H1 (cell line): ENCODE measurements at regions not wholly inside any gene's neighbourhood (a gene's known extent, or its start where the extent isn't known, plus 50 kb on each side); places are given as distances from the start of the nearest gene placed in this dataset.

Experiments used
- CTCF ChIA-PET: fragments of 300-600 bp; sonication (Branson Sonifier 250); formaldehyde crosslinking; loops from one replicate; lab custom pipeline; 2021; ENCODE audit not compliant: partially characterized antibody; lab: Charles Lee
- POLR2A ChIA-PET: fragments of 300-600 bp; sonication (Branson Sonifier 250); formaldehyde crosslinking; loops from one replicate; lab custom pipeline; 2021; ENCODE audit warnings: inconsistent platforms; ENCODE audit not compliant: partially characterized antibody; lab: Charles Lee
- DNase-seq, 2 experiments: peaks; one replicate each; pipeline versions ENCODE4 v3.0.0 to v3.0.0-alpha.2; 2010 to 2022; ENCODE audit warnings: low spot score in 2 of 2, low read depth in 1 of 2, mixed read lengths in 1 of 2
- FAIRE-seq: peaks from 2 replicates; lab custom pipeline; 2011; peaks lifted over from hg19 to GRCh38; lab: Jason Lieb, UNC
- H2AFZ ChIP-seq: 2 replicates; pipeline ENCODE4 v1.8.1; 2012; ENCODE audit warnings: low read length, inconsistent platforms
- H2AK5ac ChIP-seq: 2 replicates; pipeline ENCODE4 v1.6.1; 2013; ENCODE audit warnings: low read depth, low read length
- H2BK120ac ChIP-seq: replicated peaks from 2 replicates; pipeline ENCODE3; 2013; ENCODE audit warnings: low read depth, low read length, inconsistent platforms
- H2BK12ac ChIP-seq: 2 replicates; pipeline ENCODE4 v1.6.1; 2013; ENCODE audit warnings: low read depth, low read length
- H2BK15ac ChIP-seq: 2 replicates; pipeline ENCODE4 v1.6.1; 2013; ENCODE audit warnings: low read length
- H2BK20ac ChIP-seq: 2 replicates; pipeline ENCODE4 v1.6.1; 2013; ENCODE audit warnings: low read length
- H2BK5ac ChIP-seq: 2 replicates; pipeline ENCODE4 v1.6.1; 2013; ENCODE audit warnings: low read depth, low read length
- H3K14ac ChIP-seq: 2 replicates; pipeline ENCODE4 v1.6.1; 2013; ENCODE audit warnings: inconsistent platforms; ENCODE audit not compliant: insufficient read length
- H3K18ac ChIP-seq: 2 replicates; pipeline ENCODE4 v1.6.1; 2013; ENCODE audit warnings: low read length; ENCODE audit errors: extremely low read depth
- H3K23ac ChIP-seq: 2 replicates; pipeline ENCODE4 v1.6.1; 2013; ENCODE audit warnings: inconsistent platforms; ENCODE audit not compliant: insufficient read length
- H3K23me2 ChIP-seq: 2 replicates; pipeline ENCODE4 v1.6.1; 2013; ENCODE audit warnings: low read depth, low read length
- H3K27ac ChIP-seq: 2 replicates; pipeline ENCODE4 v1.6.1; 2011; ENCODE audit warnings: low read depth, low read length, inconsistent platforms
- H3K27me3 ChIP-seq, 4 experiments: replicated peaks in 1 of 4; 1 replicate in 1 of 4; 2 replicates in 3 of 4; pipeline versions ENCODE4 v1.6.1 to v1.8.1; 2011 to 2013; ENCODE audit warnings: low read length in 3 of 4, mild to moderate bottlenecking in 3 of 4, inconsistent platforms in 2 of 4, mixed read lengths in 2 of 4, moderate library complexity in 1 of 4; ENCODE audit not compliant: control insufficient read depth in 3 of 4, insufficient read depth in 3 of 4; ENCODE audit errors: extremely low read depth in 1 of 4
- H3K36me3 ChIP-seq, 4 experiments: 2 replicates each; pipeline versions ENCODE4 v1.6.1 to v1.8.1; 2011 to 2013; ENCODE audit warnings: mild to moderate bottlenecking in 4 of 4, low read length in 3 of 4, moderate library complexity in 2 of 4, control low read depth in 1 of 4, inconsistent platforms in 1 of 4; ENCODE audit not compliant: insufficient read depth in 4 of 4, control insufficient read depth in 2 of 4
- H3K4ac ChIP-seq: replicated peaks from 2 replicates; pipeline ENCODE3; 2013; ENCODE audit warnings: low read length, low read depth, mixed read lengths, inconsistent platforms; ENCODE audit not compliant: insufficient read length
- H3K4me1 ChIP-seq, 4 experiments: replicated peaks in 1 of 4; 1 replicate in 1 of 4; 2 replicates in 3 of 4; pipeline versions ENCODE4 v1.6.1 to v1.8.1; 2011 to 2013; ENCODE audit warnings: low read length in 3 of 4, inconsistent platforms in 2 of 4, mixed read lengths in 1 of 4; ENCODE audit not compliant: insufficient read depth in 4 of 4, control insufficient read depth in 3 of 4
- H3K4me2 ChIP-seq, 2 experiments: 2 replicates each; pipeline versions ENCODE4 v1.6.1 to v1.8.1; 2011 to 2013; ENCODE audit warnings: low read depth in 2 of 2, low read length in 2 of 2, control low read depth in 1 of 2, inconsistent platforms in 1 of 2, mild to moderate bottlenecking in 1 of 2; ENCODE audit not compliant: insufficient read depth in 1 of 2
- H3K4me3 ChIP-seq, 4 experiments: fragments of 200-600, 300-600 bp in 1 of 4; sonication (generic), shearing (Covaris generic), sonication (Bioruptor Twin) in 1 of 4; 2 replicates each; pipeline versions ENCODE4 v1.5.1 to v1.8.1; 2011 to 2016; ENCODE audit warnings: low read length in 4 of 4, low read depth in 3 of 4, control low read depth in 2 of 4, inconsistent platforms in 2 of 4, mild to moderate bottlenecking in 2 of 4, mixed read lengths in 1 of 4, moderate library complexity in 1 of 4; ENCODE audit not compliant: insufficient read depth in 2 of 4; ENCODE audit errors: extremely low read depth in 1 of 4
- H3K56ac ChIP-seq: replicated peaks from 2 replicates; pipeline ENCODE3; 2013; ENCODE audit warnings: low read depth, mild to moderate bottlenecking, mixed read lengths, low read length, inconsistent platforms; ENCODE audit not compliant: insufficient read length
- H3K79me1 ChIP-seq: 2 replicates; pipeline ENCODE4 v1.6.1; 2013; ENCODE audit warnings: low read depth, low read length, control low read depth
- H3K79me2 ChIP-seq, 2 experiments: 2 replicates each; pipeline versions ENCODE4 v1.6.1 to v1.8.1; 2012 to 2013; ENCODE audit warnings: low read length in 2 of 2, mild to moderate bottlenecking in 2 of 2, inconsistent platforms in 1 of 2; ENCODE audit not compliant: insufficient read depth in 2 of 2, control insufficient read depth in 1 of 2
- H3K9ac ChIP-seq, 4 experiments: replicated peaks in 1 of 4; 1 replicate in 1 of 4; 2 replicates in 3 of 4; pipeline versions ENCODE4 v1.6.1 to v1.8.1; 2011 to 2013; ENCODE audit warnings: low read depth in 3 of 4, low read length in 3 of 4, control low read depth in 2 of 4, mild to moderate bottlenecking in 2 of 4, moderate library complexity in 2 of 4, inconsistent platforms in 1 of 4; ENCODE audit errors: extremely low read depth in 1 of 4
- H3K9me3 ChIP-seq, 2 experiments: 2 replicates each; pipeline versions ENCODE4 v1.6.1 to v1.8.1; 2012 to 2013; ENCODE audit warnings: mild to moderate bottlenecking in 2 of 2, moderate library complexity in 2 of 2, control low read depth in 1 of 2, inconsistent platforms in 1 of 2, low read depth in 1 of 2, low read length in 1 of 2, mixed read lengths in 1 of 2; ENCODE audit not compliant: insufficient read depth in 2 of 2
- H4K20me1 ChIP-seq, 2 experiments: replicated peaks in 1 of 2; 2 replicates each; pipeline versions ENCODE3 to v1.8.1; 2011 to 2013; ENCODE audit warnings: inconsistent platforms in 2 of 2, low read length in 2 of 2, mild to moderate bottlenecking in 1 of 2; ENCODE audit not compliant: insufficient read depth in 2 of 2, control insufficient read depth in 1 of 2
- H4K5ac ChIP-seq: 2 replicates; pipeline ENCODE4 v1.6.1; 2013; ENCODE audit warnings: low read length, low read depth, mixed read lengths, inconsistent platforms; ENCODE audit not compliant: insufficient read length
- H4K8ac ChIP-seq: 2 replicates; pipeline ENCODE4 v1.8.0; 2013; ENCODE audit warnings: mild to moderate bottlenecking, moderate library complexity, low read length, inconsistent platforms; ENCODE audit not compliant: insufficient read depth; ENCODE audit errors: extremely low read depth
- H4K91ac ChIP-seq: replicated peaks from 2 replicates; pipeline ENCODE3; 2013; ENCODE audit warnings: low read length, mixed read lengths, inconsistent platforms; ENCODE audit not compliant: insufficient read length
- ASH2L ChIP-seq: fragments of 200-600, 300-600 bp; sonication (generic); IDR thresholded peaks from one replicate; pipeline ENCODE4 v1.7.1; 2017; ENCODE audit warnings: low read length
- ATF3 ChIP-seq: IDR thresholded peaks from 2 replicates; pipeline ENCODE4 v1.6.1; 2011; ENCODE audit warnings: low read depth, mild to moderate bottlenecking, low read length; ENCODE audit not compliant: insufficient read depth
- BACH1 ChIP-seq: IDR thresholded peaks from 2 replicates; pipeline ENCODE4 v1.6.1; 2012; ENCODE audit warnings: low read length, improper control_type of control experiment
- CEBPB ChIP-seq: IDR thresholded peaks from 2 replicates; pipeline ENCODE4 v1.6.1; 2012; ENCODE audit warnings: low read depth, low read length
- CHD1 ChIP-seq: IDR thresholded peaks from 2 replicates; pipeline ENCODE4 v1.6.1; 2012; ENCODE audit warnings: low read depth, low read length, improper control_type of control experiment
- CREB1 ChIP-seq: IDR thresholded peaks from 2 replicates; pipeline ENCODE4 v1.6.1; 2012; ENCODE audit warnings: inconsistent platforms
- CTCF ChIP-seq, 3 experiments: IDR thresholded peaks; 1 replicate in 2 of 3; 2 replicates in 1 of 3; pipeline versions ENCODE4 v1.5.1 to v1.6.1; 2011; ENCODE audit warnings: low read length in 3 of 3, mild to moderate bottlenecking in 3 of 3, inconsistent platforms in 2 of 3, low read depth in 1 of 3, moderate library complexity in 1 of 3; ENCODE audit not compliant: insufficient read depth in 1 of 3; ENCODE audit errors: control extremely low read depth in 1 of 3
- HDAC2 ChIP-seq, 2 experiments: fragments of 300-600 bp in 1 of 2; sonication (generic) in 1 of 2; IDR thresholded peaks; 2 replicates each; pipeline ENCODE4 v1.6.1; 2011 to 2012; ENCODE audit warnings: low read depth in 2 of 2, low read length in 2 of 2, mild to moderate bottlenecking in 2 of 2, moderate library complexity in 2 of 2, borderline replicate concordance in 1 of 2, inconsistent platforms in 1 of 2
- HDAC6 ChIP-seq: IDR thresholded peaks from one replicate; pipeline ENCODE4 v1.7.1; 2012; ENCODE audit warnings: low read depth, mild to moderate bottlenecking, inconsistent platforms, low read length, moderate library complexity
- JUN ChIP-seq: IDR thresholded peaks from 2 replicates; pipeline ENCODE4 v1.6.1; 2011; ENCODE audit warnings: low read depth, mild to moderate bottlenecking, improper control_type of control experiment, low read length
- MAFK ChIP-seq: IDR thresholded peaks from 2 replicates; pipeline ENCODE4 v1.6.1; 2012; ENCODE audit warnings: low read depth, mild to moderate bottlenecking, improper control_type of control experiment, low read length
- SP2 ChIP-seq: IDR thresholded peaks from 2 replicates; pipeline ENCODE4 v1.6.1; 2012; ENCODE audit warnings: mild to moderate bottlenecking, low read length, inconsistent platforms
- SUZ12 ChIP-seq: fragments of 200-600 bp; sonication (generic); IDR thresholded peaks from 2 replicates; pipeline ENCODE4 v1.6.1; 2012; ENCODE audit warnings: mild to moderate bottlenecking, inconsistent platforms, low read length, moderate library complexity, mixed read lengths
- WGBS, 2 experiments: shearing (Covaris generic) in 1 of 2; methylation state at CpG; one replicate each; pipeline versions ENCODE4 v1.1.6 to v1.1.7; 2013 to 2015; ENCODE audit warnings: low lambda C conversion rate in 2 of 2, mixed read lengths in 2 of 2, inconsistent platforms in 1 of 2, low coverage in 1 of 2, missing lambda C conversion rate in 1 of 2; ENCODE audit not compliant: insufficient replicate concordance in 2 of 2, insufficient coverage in 1 of 2, insufficient read length in 1 of 2; ENCODE audit errors: extremely low coverage in 1 of 2, missing lambda C conversion rate in 1 of 2; 5-methylcytosine and 5-hydroxymethylcytosine counted together

- H3K4me1 ChIP-seq, result no peaks in the 10 kb centered on the region
- no peaks in the 10 kb centered on the region for H3K79me2 ChIP-seq
- no peak overlapping the region for H3K18ac ChIP-seq
- no peak overlapping the region for H3K14ac ChIP-seq
- H2BK20ac ChIP-seq, result no peak overlapping the region
- H3K56ac ChIP-seq, result no peak overlapping the region
- no peak overlapping the region for H2BK120ac ChIP-seq
- ChIA-PET POLR2A (no interaction called here), CTCF (no interaction called here)
- H2AFZ ChIP-seq, result no peak overlapping the region
- WGBS, 2 experiments, result 93% methylated on average over 4 of the region's 4 CpGs; no CpG with 5 or more reads in 1 of the 2 experiments
- H3K9ac ChIP-seq, result no peak overlapping the region
- no peak for DNase-seq
- FAIRE-seq, result no peak
- H4K20me1 ChIP-seq, result no peaks in the 10 kb centered on the region
- no peaks in the 10 kb centered on the region for H3K23me2 ChIP-seq
- H3K27me3 ChIP-seq, result peaks cover 0 to 1% (median 0%) of the 10 kb centered on the region in 4 experiments; a peak in 1 of 7 replicates
- H3K4me3 ChIP-seq, result no peak overlapping the region
- no peak overlapping the region for H3K27ac ChIP-seq
- no peak overlapping the region for H4K5ac ChIP-seq
- H3K23ac ChIP-seq, result no peak overlapping the region
- no peaks in the 10 kb centered on the region for H3K36me3 ChIP-seq
- H2BK5ac ChIP-seq, result no peak overlapping the region
- H3K9me3 ChIP-seq, result no peaks in the 10 kb centered on the region
- H4K8ac ChIP-seq, result no peak overlapping the region
- no peak overlapping the region for H2BK12ac ChIP-seq
- H3K79me1 ChIP-seq, result no peaks in the 10 kb centered on the region
- no peak overlapping the region for H4K91ac ChIP-seq
- no peak overlapping the region for H3K4me2 ChIP-seq
- H2AK5ac ChIP-seq, result no peak overlapping the region
- no peak overlapping the region for H2BK15ac ChIP-seq
- no peak overlapping the region for H3K4ac ChIP-seq
- TF ChIP-seq HDAC2 (IDR thresholded peaks at IDR 0.05; ENCODE audit: borderline replicate concordance in 1 of 2, low read depth in 2 of 2, low read length in 2 of 2) (no peak), BACH1 (no peak), ATF3 (no peak), SP2 (no peak), ASH2L (no peak), CEBPB (no peak), MAFK (no peak), CHD1 (no peak), HDAC6 (no peak), CREB1 (no peak), JUN (no peak), CTCF (IDR thresholded peaks at IDR 0.05; ENCODE audit: control extremely low read depth in 1 of 3, insufficient read depth in 1 of 3, low read depth in 1 of 3, low read length in 3 of 3) (no peak), SUZ12 (no peak)
Measured at GRCh38 chr13:58018020-58018419, 386.5 kb downstream of the PCDH17 start.
